ENCODE measurements at regions not wholly inside any gene's neighbourhood (a gene's known extent, or its start where the extent isn't known, plus 50 kb on each side); places are given as distances from the start of the nearest gene placed in this dataset.

DNA sequence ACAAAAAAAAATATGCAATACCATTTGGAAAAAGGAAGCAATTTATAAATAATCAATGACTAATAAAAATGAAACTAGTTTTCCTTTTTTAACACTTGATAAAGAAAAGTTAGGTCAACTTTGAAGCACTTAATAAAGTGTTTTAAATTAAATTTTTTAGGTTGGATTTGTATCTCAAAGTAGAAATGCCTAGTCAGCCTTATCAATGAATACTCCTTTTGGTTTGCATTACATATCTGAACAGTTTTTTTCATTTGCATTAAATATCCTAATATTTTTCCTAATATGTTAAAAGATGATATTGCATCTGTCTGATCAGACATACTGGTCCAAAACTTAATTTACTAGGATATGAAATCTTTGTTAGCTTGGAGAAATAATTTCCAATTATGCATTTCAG lies 155.8 kb upstream of the ZFP42 start:
- H3K9me3 ChIP-seq (ENCODE audit: control insufficient read depth, insufficient read depth, low read depth, low read length): no peaks in the 10 kb centered on the region
- no peak overlapping the region for H3K27ac ChIP-seq (ENCODE audit: extremely low read depth, low read depth, low read length)
- no peak overlapping the region for H3K4me3 ChIP-seq (ENCODE audit: low read depth, low read length)
- TF ChIP-seq ZNF530 (tag by site-specific recombination; IDR thresholded peaks at IDR 0.05; ENCODE audit: low read depth): no peak
- no peak for TF ChIP-seq SALL2 (tag by site-specific recombination; IDR thresholded peaks at IDR 0.05; ENCODE audit: borderline replicate concordance)
- TF ChIP-seq ZNF10 (tag by site-specific recombination; IDR thresholded peaks at IDR 0.05): no peak
- TF ChIP-seq, protein P1, sequence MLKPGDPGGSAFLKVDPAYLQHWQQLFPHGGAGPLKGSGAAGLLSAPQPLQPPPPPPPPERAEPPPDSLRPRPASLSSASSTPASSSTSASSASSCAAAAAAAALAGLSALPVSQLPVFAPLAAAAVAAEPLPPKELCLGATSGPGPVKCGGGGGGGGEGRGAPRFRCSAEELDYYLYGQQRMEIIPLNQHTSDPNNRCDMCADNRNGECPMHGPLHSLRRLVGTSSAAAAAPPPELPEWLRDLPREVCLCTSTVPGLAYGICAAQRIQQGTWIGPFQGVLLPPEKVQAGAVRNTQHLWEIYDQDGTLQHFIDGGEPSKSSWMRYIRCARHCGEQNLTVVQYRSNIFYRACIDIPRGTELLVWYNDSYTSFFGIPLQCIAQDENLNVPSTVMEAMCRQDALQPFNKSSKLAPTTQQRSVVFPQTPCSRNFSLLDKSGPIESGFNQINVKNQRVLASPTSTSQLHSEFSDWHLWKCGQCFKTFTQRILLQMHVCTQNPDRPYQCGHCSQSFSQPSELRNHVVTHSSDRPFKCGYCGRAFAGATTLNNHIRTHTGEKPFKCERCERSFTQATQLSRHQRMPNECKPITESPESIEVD (tag by site-specific recombination; IDR thresholded peaks at IDR 0.05): no peak
- no peak for TF ChIP-seq ZNF211 (tag by site-specific recombination; IDR thresholded peaks at IDR 0.05; ENCODE audit: low read depth)
- no peak for TF ChIP-seq ZNF596 (tag by site-specific recombination; IDR thresholded peaks at IDR 0.05)
- no peak for TF ChIP-seq ZNF404 (tag by site-specific recombination; IDR thresholded peaks at IDR 0.05)
- TF ChIP-seq ZNF174 (tag by site-specific recombination; IDR thresholded peaks at IDR 0.05): no peak
- no peak for TF ChIP-seq ZFHX2 (tag by site-specific recombination; conservative IDR thresholded peaks at IDR 0.05)
- TF ChIP-seq ZNF560 (tag by site-specific recombination; IDR thresholded peaks at IDR 0.05; ENCODE audit: borderline replicate concordance): no peak
- TF ChIP-seq, protein P2, sequence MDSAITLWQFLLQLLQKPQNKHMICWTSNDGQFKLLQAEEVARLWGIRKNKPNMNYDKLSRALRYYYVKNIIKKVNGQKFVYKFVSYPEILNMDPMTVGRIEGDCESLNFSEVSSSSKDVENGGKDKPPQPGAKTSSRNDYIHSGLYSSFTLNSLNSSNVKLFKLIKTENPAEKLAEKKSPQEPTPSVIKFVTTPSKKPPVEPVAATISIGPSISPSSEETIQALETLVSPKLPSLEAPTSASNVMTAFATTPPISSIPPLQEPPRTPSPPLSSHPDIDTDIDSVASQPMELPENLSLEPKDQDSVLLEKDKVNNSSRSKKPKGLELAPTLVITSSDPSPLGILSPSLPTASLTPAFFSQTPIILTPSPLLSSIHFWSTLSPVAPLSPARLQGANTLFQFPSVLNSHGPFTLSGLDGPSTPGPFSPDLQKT (IDR thresholded peaks at IDR 0.05; ENCODE audit: borderline replicate concordance, low read depth, low read length): no peak
- TF ChIP-seq ZNF433 (tag by site-specific recombination; IDR thresholded peaks at IDR 0.05; ENCODE audit: low read depth): no peak
- TF ChIP-seq BCL11B (tag by site-specific recombination; IDR thresholded peaks at IDR 0.05; ENCODE audit: low read depth): no peak
- TF ChIP-seq ZFP37 (tag by site-specific recombination; IDR thresholded peaks at IDR 0.05): no peak
- TF ChIP-seq, protein P3, sequence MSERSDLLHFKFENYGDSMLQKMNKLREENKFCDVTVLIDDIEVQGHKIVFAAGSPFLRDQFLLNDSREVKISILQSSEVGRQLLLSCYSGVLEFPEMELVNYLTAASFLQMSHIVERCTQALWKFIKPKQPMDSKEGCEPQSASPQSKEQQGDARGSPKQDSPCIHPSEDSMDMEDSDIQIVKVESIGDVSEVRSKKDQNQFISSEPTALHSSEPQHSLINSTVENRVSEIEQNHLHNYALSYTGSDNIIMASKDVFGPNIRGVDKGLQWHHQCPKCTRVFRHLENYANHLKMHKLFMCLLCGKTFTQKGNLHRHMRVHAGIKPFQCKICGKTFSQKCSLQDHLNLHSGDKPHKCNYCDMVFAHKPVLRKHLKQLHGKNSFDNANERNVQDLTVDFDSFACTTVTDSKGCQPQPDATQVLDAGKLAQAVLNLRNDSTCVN (tag by site-specific recombination; optimal IDR thresholded peaks at IDR 0.05): no peak
- H3K4me1 ChIP-seq (ENCODE audit: control insufficient read depth, insufficient read depth, low read length): no peaks in the 10 kb centered on the region
- H3K36me3 ChIP-seq (ENCODE audit: control insufficient read depth in 2 of 2, insufficient read depth in 1 of 2, low read length in 2 of 2): no peaks in the 10 kb centered on the region
- POLR2A ChIA-PET: no interaction called here
- CTCF ChIA-PET: interaction anchor here (0.9 kb wide), 1 partner anchor 16 kb away, joined by 3 read pairs; no protein-coding TSS in a partner anchor

DNA sequence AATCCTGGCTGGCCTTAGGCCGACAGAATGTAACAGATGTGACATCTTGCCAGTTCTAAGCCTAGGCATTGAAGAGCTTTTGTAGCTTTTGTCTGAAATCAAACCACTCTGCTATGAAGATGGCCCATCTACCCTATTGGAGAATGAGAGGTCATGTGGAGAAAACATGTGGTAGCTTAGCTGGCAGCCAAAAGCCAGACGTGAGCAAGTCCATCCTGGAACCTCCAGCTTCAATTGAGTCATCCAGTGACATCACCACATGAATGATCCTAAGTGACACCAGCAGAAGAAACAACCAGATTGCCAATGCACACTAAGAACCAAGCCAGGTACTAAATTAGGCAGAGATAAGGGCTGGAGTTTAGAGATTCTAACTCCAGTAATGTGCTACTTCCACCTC lies 154.8 kb upstream of the ZFP42 start:
- H3K36me3 ChIP-seq (ENCODE audit: control insufficient read depth in 2 of 2, insufficient read depth in 1 of 2, low read length in 2 of 2): no peaks in the 10 kb centered on the region
- ChIA-PET POLR2A (no interaction called here), CTCF (interaction anchor here (0.9 kb wide), 1 partner anchor 17 kb away, joined by 3 read pairs; no protein-coding TSS in a partner anchor)
- H3K27ac ChIP-seq (ENCODE audit: extremely low read depth, low read depth, low read length): no peak overlapping the region
- no peaks in the 10 kb centered on the region for H3K9me3 ChIP-seq (ENCODE audit: control insufficient read depth, insufficient read depth, low read depth, low read length)
- no peak overlapping the region for H3K4me3 ChIP-seq (ENCODE audit: low read depth, low read length)
- H3K4me1 ChIP-seq (ENCODE audit: control insufficient read depth, insufficient read depth, low read length): no peaks in the 10 kb centered on the region
- TF ChIP-seq ZNF555 (tag by site-specific recombination; conservative IDR thresholded peaks at IDR 0.05) (no peak), PRDM1 (tag by site-specific recombination; IDR thresholded peaks at IDR 0.05) (no peak), ZNF211 (tag by site-specific recombination; IDR thresholded peaks at IDR 0.05; ENCODE audit: low read depth) (no peak), TCF7L2 (IDR thresholded peaks at IDR 0.05; ENCODE audit: borderline replicate concordance, low read depth, low read length) (no peak), ZNF48 (tag by site-specific recombination; IDR thresholded peaks at IDR 0.05) (no peak), ZBTB20 (tag by site-specific recombination; IDR thresholded peaks at IDR 0.05) (no peak), GLIS1 (tag by site-specific recombination; IDR thresholded peaks at IDR 0.05) (no peak)
- TF ChIP-seq, protein P4, sequence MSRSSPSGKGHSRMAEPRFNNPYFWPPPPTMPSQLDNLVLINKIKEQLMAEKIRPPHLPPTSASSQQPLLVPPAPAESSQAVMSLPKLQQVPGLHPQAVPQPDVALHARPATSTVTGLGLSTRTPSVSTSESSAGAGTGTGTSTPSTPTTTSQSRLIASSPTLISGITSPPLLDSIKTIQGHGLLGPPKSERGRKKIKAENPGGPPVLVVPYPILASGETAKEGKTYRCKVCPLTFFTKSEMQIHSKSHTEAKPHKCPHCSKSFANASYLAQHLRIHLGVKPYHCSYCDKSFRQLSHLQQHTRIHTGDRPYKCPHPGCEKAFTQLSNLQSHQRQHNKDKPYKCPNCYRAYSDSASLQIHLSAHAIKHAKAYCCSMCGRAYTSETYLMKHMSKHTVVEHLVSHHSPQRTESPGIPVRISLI (tag by site-specific recombination; IDR thresholded peaks at IDR 0.05): no peak
- TF ChIP-seq, protein P5, sequence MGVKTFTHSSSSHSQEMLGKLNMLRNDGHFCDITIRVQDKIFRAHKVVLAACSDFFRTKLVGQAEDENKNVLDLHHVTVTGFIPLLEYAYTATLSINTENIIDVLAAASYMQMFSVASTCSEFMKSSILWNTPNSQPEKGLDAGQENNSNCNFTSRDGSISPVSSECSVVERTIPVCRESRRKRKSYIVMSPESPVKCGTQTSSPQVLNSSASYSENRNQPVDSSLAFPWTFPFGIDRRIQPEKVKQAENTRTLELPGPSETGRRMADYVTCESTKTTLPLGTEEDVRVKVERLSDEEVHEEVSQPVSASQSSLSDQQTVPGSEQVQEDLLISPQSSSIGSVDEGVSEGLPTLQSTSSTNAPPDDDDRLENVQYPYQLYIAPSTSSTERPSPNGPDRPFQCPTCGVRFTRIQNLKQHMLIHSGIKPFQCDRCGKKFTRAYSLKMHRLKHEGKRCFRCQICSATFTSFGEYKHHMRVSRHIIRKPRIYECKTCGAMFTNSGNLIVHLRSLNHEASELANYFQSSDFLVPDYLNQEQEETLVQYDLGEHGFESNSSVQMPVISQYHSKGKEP (tag by site-specific recombination; IDR thresholded peaks at IDR 0.05): no peak
- TF ChIP-seq, protein P6, sequence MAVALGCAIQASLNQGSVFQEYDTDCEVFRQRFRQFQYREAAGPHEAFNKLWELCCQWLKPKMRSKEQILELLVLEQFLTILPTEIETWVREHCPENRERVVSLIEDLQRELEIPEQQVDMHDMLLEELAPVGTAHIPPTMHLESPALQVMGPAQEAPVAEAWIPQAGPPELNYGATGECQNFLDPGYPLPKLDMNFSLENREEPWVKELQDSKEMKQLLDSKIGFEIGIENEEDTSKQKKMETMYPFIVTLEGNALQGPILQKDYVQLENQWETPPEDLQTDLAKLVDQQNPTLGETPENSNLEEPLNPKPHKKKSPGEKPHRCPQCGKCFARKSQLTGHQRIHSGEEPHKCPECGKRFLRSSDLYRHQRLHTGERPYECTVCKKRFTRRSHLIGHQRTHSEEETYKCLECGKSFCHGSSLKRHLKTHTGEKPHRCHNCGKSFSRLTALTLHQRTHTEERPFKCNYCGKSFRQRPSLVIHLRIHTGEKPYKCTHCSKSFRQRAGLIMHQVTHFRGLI (tag by site-specific recombination; IDR thresholded peaks at IDR 0.05): no peak
- TF ChIP-seq, protein P7, sequence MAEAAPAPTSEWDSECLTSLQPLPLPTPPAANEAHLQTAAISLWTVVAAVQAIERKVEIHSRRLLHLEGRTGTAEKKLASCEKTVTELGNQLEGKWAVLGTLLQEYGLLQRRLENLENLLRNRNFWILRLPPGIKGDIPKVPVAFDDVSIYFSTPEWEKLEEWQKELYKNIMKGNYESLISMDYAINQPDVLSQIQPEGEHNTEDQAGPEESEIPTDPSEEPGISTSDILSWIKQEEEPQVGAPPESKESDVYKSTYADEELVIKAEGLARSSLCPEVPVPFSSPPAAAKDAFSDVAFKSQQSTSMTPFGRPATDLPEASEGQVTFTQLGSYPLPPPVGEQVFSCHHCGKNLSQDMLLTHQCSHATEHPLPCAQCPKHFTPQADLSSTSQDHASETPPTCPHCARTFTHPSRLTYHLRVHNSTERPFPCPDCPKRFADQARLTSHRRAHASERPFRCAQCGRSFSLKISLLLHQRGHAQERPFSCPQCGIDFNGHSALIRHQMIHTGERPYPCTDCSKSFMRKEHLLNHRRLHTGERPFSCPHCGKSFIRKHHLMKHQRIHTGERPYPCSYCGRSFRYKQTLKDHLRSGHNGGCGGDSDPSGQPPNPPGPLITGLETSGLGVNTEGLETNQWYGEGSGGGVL (tag by site-specific recombination; IDR thresholded peaks at IDR 0.05): no peak

Data from HEK293 (cell line).